ENCODE measurements at regions not wholly inside any gene's neighbourhood (a gene's known extent, or its start where the extent isn't known, plus 50 kb on each side); places are given as distances from the start of the nearest gene placed in this dataset.
"Not testable (repeated sequence)": the region's sequence is repeated elsewhere in the genome, so short reads cannot be mapped to it uniquely, and the experiment has no call there.

GRCh38 chr18:7178568-7178967 is 52.3 kb upstream of the LRRC30 start:
- not testable (repeated sequence) for FAIRE-seq

- FAIRE-seq, result peak; percentile 86
Observed at GRCh38 chr18:7177116-7177744, 53.7 kb upstream of the LRRC30 start.

- FAIRE-seq, result no peak
Observed at GRCh38 chr18:7174344-7175095, 56.4 kb upstream of the LRRC30 start.

- FAIRE-seq, result no peak
Observed at GRCh38 chr18:7173216-7173615, 55.6 kb upstream of the LAMA1 start.

- no peak for FAIRE-seq
Observed at GRCh38 chr18:7172611-7173010, 55.0 kb upstream of the LAMA1 start.

- no peak for FAIRE-seq
Observed at GRCh38 chr18:7170292-7170691, 52.7 kb upstream of the LAMA1 start.

- FAIRE-seq, result no peak
Observed at GRCh38 chr18:7169601-7170000, 52.0 kb upstream of the LAMA1 start.

GRCh38 chr18:7168408-7168807 is 50.8 kb upstream of the LAMA1 start:
- FAIRE-seq, result no peak
